ENCODE measurements at regions not wholly inside any gene's neighbourhood (a gene's known extent, or its start where the extent isn't known, plus 50 kb on each side); places are given as distances from the start of the nearest gene placed in this dataset.

DNA sequence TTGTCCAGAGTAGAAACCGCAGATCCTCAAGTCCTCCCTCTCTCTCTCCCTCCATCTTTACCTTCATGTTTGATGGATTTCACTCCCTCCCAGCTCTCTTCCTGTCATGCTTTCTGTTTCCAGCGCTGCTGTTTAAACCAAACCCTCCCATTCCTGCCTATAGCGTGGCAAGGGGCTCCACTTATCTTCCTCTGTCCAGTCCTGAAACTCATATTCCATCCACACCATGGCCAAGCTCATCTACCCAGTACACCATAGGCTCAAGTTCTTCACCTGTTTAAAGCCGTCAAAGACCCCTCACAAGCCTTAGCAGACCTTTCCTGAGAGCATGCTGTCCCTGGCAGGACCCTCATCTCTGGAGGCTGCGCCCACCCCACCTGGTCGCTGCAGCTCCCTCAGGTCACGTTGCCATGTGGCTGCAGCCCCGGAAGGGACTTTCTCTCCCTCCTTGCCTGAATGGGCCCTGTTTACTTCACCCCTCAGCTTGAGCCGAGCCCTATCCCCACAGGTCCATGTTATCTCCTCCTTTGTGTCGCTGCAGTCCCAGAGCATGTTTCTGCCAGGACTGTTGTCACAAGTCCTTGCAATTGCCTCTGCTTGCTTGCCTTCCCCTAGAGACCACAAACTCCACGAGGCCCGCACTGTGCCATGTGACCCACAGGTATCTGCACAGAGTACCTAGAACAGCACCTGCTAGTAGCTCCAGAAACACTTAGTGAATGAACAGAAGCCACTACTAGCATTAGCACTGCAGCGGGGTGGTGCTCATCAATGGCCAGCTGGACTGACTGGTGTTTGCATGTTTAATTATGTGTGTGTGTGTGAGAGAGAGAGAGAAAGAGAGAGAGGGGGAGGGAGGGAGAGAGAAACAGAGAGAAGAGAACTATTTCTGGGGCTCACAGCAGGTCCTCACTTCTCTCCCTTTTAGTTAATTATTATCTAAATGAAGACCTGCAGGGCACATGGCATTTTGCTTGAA lies 149.4 kb upstream of the SNX19 start:
- TF ChIP-seq, protein P1, sequence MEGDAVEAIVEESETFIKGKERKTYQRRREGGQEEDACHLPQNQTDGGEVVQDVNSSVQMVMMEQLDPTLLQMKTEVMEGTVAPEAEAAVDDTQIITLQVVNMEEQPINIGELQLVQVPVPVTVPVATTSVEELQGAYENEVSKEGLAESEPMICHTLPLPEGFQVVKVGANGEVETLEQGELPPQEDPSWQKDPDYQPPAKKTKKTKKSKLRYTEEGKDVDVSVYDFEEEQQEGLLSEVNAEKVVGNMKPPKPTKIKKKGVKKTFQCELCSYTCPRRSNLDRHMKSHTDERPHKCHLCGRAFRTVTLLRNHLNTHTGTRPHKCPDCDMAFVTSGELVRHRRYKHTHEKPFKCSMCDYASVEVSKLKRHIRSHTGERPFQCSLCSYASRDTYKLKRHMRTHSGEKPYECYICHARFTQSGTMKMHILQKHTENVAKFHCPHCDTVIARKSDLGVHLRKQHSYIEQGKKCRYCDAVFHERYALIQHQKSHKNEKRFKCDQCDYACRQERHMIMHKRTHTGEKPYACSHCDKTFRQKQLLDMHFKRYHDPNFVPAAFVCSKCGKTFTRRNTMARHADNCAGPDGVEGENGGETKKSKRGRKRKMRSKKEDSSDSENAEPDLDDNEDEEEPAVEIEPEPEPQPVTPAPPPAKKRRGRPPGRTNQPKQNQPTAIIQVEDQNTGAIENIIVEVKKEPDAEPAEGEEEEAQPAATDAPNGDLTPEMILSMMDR (IDR thresholded peaks at IDR 0.05): no peak
- no peak for TF ChIP-seq RELA (CRISPR knock-in tag; IDR thresholded peaks at IDR 0.05; ENCODE audit: borderline replicate concordance)
- TF ChIP-seq TEAD1 (CRISPR knock-in tag; IDR thresholded peaks at IDR 0.05): no peak
- TF ChIP-seq MXD4 (CRISPR knock-in tag; IDR thresholded peaks at IDR 0.05; ENCODE audit: borderline replicate concordance): no peak
- TF ChIP-seq, protein P2, sequence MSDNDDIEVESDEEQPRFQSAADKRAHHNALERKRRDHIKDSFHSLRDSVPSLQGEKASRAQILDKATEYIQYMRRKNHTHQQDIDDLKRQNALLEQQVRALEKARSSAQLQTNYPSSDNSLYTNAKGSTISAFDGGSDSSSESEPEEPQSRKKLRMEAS (CRISPR knock-in tag; IDR thresholded peaks at IDR 0.05): no peak
